ENCODE measurements at regions not wholly inside any gene's neighbourhood (a gene's known extent, or its start where the extent isn't known, plus 50 kb on each side); places are given as distances from the start of the nearest gene placed in this dataset.

DNA sequence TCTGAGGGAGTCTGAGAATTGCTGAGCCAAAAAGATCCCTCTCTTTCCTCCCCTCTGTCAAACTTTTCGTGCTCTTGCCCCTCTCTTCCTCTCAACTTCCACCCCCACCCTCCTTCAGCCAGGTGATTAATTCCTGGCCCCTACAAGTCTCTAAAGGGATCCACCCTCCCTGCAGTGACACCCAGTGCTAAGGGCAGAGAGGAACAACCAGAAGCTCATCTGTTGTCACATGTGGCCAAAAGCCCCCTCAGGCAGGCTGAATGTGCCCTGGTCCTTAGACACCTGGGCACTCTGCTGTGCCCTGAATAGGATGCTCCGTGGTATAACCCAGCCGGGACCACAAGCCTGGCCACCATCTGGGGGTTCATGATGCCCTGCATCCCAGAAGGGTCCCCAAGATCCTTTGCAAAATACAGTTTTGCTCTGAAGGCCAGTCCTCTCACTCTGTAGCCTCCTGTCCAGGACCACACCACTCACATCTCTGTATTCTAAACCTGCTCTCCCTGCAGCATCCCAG is 234.4 kb downstream of the BCL11A start:
- DNase-seq = no peak

DNA sequence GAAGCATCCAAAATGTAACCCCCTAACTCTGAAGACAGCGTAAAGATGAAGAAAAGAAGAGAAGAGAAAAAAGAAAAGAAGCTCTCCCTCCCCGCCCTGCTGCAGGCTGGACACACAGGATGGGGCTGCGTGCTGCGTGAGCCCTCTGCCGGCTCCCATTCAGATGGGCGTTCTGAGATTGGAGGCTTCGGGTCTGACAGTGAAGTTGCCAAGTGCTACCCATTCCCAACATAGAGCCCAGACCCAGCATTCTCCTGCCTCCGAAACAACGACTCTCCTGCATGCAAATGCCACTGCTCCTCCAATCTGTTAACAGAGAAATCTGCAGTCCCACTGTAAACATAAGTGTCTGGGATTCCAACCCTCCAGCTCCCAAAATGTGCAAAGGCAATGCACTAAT is 234.9 kb downstream of the BCL11A start:
- no peak for DNase-seq

GRCh38 chr2:60317844-60318243 is 235.6 kb downstream of the BCL11A start:
- no peak for DNase-seq

DNA sequence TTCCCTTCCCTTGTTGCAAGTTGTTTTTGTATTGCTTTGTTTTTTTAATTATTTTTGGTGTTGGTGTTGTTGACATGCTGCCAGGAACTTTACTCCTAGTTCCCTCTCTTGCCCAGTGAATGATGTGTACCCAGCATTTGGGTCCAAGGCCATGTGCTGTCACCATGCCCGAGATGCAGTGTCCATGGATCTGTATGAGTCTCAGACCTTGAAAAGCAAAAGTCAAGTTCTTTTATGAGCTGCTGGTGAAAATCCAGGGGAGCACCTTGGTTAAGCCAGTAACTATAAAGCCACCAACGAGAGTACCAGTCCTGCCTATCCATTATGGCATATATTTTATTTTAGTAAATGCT is 236.4 kb downstream of the BCL11A start:
- no peak for DNase-seq

DNA sequence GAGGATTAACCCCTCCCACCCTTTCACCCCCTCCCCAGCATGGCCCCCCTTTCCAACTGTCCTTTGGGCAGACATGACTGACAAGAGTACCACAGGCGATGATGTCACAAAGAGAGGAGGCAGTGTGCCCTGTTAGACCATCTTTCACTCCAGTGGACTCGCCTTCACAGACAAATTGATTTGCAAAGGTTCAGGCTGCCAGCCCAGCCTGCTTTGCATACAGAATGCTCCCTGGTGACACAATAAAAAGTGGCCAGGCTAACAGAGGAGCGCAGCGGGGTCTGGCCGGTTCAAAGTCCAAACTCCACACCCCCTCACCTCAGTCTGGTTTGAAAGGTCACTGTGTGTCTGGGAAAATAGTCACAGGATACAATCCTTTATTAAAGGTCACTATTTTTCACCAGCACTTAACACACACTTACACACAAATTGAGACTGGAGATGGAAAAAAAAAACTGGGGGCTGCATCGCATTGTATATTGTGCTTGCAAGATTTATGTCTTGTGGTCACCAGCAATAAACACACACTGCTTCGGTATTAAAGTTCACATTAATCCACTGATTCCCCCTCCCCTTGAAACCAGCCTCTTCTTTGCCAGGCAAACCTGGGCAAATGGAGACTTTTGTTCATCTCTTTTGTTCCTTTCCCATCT is 236.9 kb downstream of the BCL11A start:
- DNase-seq = no peak

DNA sequence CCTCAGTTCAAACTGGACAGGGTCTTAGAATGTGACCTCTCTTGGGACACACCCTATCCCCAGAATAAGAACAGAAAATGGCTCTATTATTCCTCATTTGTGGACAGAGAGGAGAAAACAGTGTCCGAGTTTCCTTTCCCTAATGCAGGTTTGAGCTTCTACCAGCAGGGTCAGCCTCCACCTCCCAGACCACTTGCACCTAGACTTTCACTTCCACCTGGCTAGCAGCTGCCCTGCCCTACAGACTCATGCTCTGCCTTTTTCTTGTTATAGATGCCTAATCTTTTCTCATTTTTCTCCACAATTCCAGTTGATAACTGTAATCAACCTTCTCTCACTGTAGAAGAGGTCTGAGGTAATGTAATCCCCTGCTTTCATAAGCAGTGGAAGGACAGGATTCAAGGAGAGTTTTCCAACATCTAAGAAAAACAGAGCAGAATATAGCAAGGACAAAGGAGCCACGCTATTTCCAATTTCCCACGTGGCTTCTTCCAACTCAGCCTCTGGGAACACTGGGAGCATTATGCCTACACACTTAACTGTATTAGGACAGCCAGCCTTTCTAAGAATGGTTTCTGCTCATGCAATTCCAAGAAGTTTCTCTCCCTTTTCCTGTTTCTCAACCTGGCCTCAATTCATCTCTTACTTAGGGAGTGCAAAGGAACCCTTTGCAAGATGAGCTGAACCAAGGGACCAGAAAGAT is 239.8 kb downstream of the BCL11A start:
- no peak for DNase-seq

DNA sequence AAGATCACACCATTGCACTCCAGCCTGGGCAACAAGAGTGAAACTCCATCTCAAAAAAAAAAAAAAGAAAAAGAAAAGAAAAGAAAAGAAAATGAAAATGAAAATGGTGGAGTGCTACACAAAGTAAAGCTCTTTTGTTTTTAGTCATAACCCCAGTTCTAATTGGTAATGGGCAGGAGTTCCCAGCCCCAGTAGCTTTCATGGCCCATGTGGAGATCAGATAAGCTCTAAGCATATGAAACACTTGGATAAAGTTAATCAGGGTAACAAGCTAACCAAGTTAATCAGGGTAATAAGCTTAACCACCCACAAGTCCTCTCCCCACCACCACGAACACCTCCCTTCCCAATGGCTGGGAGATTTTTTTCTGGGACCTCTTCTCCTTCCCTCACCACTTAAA is 240.8 kb downstream of the BCL11A start:
- DNase-seq = no peak

GRCh38 chr2:60311524-60311923 is 241.9 kb downstream of the BCL11A start:
- DNase-seq = no peak

GRCh38 chr2:60309941-60310660 is 243.4 kb downstream of the BCL11A start:
- no peak for DNase-seq

GRCh38 chr2:60309336-60309735 is 244.1 kb downstream of the BCL11A start:
- DNase-seq = no peak

DNA sequence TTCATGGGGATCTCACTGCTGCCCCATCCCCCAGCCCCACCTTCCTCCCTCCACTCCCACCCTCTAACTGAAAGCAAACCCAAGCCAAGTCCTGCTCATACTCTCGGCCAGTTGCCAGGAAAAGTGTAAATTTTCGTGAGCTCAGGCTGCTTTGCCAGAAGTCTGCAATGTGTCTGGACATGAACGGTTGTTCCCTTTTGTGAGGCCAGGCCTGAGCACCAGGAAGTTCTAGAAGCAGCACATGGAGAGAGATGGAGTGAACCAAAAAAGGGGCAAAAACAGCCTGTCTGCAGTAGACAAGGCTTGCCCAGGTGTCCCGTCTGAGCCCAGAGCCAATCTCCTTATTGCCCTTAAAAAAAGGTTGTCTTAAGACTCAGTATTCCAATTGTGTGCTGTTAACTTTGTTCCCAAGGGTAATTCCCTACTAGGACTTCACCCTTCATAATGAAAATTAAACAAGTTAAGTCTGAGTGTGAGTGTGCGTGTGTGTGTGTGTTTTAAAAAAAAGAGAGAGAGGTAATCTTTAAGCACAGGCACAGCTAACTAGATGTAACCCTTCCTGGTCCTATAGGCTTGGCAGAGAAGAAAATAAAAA is 247.1 kb downstream of the BCL11A start:
- no peak for DNase-seq

DNA sequence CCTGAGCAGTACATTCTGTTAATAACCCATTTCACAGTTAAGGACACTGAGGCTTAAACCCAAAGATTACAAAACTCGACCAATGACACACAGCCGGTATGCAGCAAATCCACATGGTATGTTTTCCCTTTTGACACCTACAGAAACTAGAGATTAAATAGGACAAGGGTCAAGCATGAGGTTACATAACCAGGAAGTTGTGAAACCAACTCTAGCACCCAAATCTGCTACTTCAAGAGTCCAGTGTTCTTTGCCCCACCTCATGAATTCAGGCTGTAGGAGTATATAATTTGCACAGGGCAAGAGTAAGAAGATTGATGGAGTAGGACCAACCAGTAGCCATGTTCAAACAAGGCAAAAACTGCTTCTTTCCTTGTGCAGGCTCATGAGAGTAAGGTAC is 249.8 kb downstream of the BCL11A start:
- DNase-seq = no peak

- DNase-seq = no peak
Observed at GRCh38 chr2:60302377-60303126, 250.9 kb downstream of the BCL11A start.

- no peak for DNase-seq
Observed at GRCh38 chr2:60301726-60302125, 251.7 kb downstream of the BCL11A start.

DNA sequence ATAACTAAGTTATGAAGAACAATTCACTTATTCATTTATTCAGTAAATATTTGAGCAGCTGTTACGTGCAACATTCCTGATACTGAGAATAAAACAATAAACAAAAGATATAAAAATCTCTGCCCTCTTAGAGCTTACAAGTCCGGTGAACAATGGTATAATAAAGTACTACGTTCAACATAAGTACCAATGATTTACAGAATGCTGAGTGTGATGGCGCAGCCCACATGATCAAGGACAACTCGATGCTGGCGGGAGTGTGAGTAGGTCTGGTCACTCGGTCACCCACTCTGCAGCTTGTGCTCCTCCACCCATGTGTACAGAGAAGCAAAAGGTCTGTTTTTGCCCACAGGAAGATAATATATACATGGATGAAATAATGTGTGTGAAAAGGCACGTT is 254.3 kb downstream of the BCL11A start:
- no peak for DNase-seq

DNA sequence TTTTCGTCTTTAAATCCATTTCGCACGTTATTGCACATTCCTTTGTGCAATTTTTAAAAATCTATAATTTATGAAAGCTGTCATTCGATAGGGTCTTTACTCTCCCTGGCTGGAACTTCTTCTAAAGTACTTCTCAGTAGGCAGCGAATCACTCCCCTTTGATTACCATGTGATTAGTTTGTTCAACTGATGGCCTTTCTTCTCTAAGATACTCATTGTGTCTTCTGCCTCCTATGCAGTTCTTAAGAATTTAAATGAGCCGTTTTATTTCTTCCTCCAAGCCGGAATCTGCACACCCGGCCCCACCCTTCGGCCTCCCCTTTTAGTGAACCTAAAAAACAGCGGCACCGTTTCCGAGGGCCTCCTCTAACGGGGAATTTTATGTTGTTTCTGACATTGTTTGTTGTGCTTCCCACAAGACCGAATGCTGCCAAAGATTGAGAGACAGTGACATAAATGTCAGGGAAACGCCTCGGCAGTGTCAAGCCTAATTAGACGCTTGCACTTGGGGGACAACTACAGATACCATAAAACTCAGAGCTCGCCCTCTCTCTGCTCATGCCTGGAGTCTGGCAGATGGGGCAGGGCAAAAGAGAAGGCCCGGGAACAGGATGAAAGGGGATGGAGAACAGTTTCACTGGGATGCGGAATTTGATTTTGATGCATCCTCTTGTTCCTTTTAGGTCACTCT is 255.3 kb downstream of the BCL11A start:
- no peak for DNase-seq

DNA sequence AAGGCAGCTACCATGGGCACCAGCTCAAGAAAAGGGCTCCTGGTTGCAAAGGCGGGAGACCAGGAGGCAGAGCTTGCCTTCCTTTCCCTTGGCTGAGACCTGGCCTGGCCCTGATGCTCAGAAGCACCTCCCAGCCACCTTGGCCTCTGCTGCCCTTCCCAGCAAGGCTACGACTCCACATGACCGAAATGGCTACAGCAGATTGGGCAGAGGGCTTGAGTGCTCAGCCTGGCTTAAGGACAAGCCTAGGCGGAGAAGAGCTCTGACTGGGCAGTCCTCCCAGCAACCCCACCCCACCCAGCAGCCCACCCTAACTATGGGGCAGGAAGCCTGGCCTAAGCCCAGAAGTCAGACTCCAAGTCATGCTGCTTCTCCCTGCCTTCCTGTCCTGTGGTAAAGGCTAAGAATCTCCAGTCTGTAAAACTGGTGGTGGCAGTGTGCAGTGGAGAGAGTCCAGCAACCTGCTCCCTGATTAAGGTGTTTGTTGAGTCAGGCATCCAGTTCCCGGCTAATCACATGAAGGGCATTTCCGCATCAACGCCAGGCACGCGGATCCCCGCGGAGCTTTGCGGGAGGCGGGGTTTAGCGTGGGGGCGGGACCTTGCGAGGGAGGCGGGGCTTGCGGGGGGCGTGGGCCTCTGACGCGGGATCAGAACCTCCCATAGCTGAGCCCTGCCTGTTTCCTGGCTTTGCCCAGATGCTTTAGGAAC is 256.0 kb downstream of the BCL11A start:
- DNase-seq = no peak

DNA sequence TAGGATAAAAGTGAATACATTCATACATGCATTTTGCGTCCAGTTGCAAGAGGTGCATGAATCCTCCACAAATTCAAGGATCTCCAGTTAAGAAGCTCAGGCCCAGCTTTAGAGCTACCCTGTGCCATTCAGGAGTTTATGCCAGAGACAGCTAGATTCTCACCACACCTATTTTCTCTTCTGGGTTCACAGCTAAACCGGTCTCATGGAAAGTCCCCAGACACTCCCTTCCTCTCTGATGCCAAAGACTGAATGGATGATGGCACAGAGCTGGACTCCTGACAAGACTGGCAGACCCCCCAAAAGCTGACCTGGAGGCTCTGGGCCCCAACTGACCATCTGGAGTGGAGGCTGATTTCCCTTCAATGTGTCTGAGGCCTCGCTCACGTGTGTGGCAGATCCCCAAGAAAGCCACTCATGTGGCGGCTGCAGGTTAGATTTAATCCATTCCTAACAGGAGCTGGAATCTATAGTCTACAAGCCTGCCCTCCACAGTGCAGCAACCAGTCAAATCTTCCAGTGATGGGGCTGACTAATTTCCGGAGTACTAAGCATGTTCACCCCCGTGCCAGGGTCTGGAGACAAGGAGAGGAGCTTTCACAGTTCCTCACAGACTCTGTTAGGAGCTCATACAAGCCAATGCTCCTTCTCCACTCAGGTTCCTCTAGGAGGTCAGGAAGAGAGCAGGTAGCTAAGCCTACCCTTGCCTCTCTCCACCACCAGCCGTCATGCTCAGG is 257.1 kb downstream of the BCL11A start:
- DNase-seq = no peak

DNA sequence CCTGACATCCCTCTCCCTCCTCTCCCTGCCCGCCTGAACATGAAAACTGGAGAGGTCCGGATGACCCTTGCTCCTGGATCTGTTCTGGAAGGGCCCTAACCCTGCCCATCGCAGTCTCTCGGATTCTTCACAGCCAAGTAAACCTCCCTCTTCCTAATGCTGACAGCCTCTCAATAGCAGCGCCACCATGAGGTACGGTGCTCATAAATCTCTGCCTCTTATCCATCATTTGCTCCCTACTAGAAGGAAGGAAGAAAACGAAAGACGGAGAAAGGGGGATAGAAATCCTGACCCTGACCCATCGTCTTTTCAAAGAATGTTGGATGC is 257.9 kb downstream of the BCL11A start:
- no peak for DNase-seq

GRCh38 chr2:60294901-60295635 is 258.4 kb downstream of the BCL11A start:
- no peak for DNase-seq

Measured in NCI-H1092 (cell line).